Fibroblast of mammary gland (primary cell): ENCODE measurements at regions not wholly inside any gene's neighbourhood (a gene's known extent, or its start where the extent isn't known, plus 50 kb on each side); places are given as distances from the start of the nearest gene placed in this dataset.
"Not testable (repeated sequence)": the region's sequence is repeated elsewhere in the genome, so short reads cannot be mapped to it uniquely, and the experiment has no call there.

Experiments
- DNase-seq: peaks from one replicate; pipeline ENCODE4 v3.0.0-alpha.2; 2010; ENCODE audit warnings: low read depth
- H3K4me3 ChIP-seq: 2 replicates; pipeline ENCODE4 v1.5.1; 2011; ENCODE audit warnings: low read depth, mild to moderate bottlenecking, low read length, moderate library complexity; ENCODE audit not compliant: control insufficient read depth
- CTCF ChIP-seq: conservative IDR thresholded peaks from 2 replicates; pipeline ENCODE4 v1.5.1; 2011; ENCODE audit warnings: low read depth, low read length, inconsistent platforms; ENCODE audit not compliant: control insufficient read depth, insufficient read depth

GRCh38 chr6:30816791-30817739 lies 67.3 kb upstream of the DDR1 start:
- DNase-seq: no peak
- no peak for TF ChIP-seq CTCF
- no peak overlapping the region for H3K4me3 ChIP-seq

- not testable (repeated sequence) for DNase-seq, H3K4me3 ChIP-seq
These were observed 68.0 kb upstream of the DDR1 start for GRCh38 chr6:30816296-30816695.

- not testable (repeated sequence) for H3K4me3 ChIP-seq, DNase-seq
These were observed 69.1 kb upstream of the DDR1 start for GRCh38 chr6:30815041-30815742.

- DNase-seq: peak; percentile 78
- no peak for TF ChIP-seq CTCF
These were observed 69.9 kb upstream of the DDR1 start for GRCh38 chr6:30814146-30815040.

GRCh38 chr6:30813631-30814145 lies 69.3 kb upstream of the IER3 start:
- no peak for DNase-seq
- TF ChIP-seq CTCF: no peak
- no peak overlapping the region for H3K4me3 ChIP-seq

More at GRCh38 chr6:30814146-30815040, 69.9 kb upstream of the DDR1 start:
- no peak overlapping the region for H3K4me3 ChIP-seq

- TF ChIP-seq CTCF: no peak
- no peak for DNase-seq
- no peak overlapping the region for H3K4me3 ChIP-seq
These were observed 66.5 kb upstream of the IER3 start for GRCh38 chr6:30810813-30811339.

GRCh38 chr6:30807566-30807965 lies 63.2 kb upstream of the IER3 start:
- H3K4me3 ChIP-seq, DNase-seq: not testable (repeated sequence)
